ENCODE measurements at regions not wholly inside any gene's neighbourhood (a gene's known extent, or its start where the extent isn't known, plus 50 kb on each side); places are given as distances from the start of the nearest gene placed in this dataset.

DNA sequence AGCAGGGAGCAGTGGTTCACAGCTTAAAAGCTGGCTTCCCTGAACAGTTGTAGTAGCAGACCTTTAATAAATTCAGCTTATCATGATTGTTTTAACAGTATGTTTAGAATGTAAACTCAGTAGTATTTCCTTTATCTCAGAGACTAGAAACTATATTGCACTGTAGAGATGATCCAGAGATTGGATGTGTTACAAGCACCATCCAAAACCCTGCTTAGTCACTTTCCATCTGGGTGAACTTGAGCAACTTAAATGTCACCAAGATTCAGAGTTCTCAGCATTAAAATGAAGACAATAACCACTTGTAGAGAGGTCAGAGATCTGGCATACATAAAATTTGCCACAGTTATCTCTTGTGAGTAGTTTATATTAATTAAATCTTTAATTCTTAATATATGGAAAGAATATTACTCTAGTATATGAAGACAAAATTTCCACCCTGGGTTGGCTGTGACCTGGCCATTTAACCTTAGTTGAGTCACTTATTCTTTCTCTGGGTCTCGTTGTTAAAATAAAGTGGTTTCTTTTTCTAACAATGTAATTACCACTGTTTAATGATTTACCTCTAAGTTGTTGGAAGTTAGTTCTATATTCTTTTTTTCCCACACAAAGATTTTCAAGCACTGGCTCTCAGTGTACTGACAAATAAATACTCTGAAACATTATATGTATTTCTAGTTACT, 239.2 kb upstream of the FKBP1C start:
- DNase-seq (no peak), ATAC-seq (ENCODE audit: low read depth) (no peak)
- H3K36me3 Mint-ChIP-seq (ENCODE audit: low read depth): no peaks in the 10 kb centered on the region
- TF ChIP-seq, protein P1, sequence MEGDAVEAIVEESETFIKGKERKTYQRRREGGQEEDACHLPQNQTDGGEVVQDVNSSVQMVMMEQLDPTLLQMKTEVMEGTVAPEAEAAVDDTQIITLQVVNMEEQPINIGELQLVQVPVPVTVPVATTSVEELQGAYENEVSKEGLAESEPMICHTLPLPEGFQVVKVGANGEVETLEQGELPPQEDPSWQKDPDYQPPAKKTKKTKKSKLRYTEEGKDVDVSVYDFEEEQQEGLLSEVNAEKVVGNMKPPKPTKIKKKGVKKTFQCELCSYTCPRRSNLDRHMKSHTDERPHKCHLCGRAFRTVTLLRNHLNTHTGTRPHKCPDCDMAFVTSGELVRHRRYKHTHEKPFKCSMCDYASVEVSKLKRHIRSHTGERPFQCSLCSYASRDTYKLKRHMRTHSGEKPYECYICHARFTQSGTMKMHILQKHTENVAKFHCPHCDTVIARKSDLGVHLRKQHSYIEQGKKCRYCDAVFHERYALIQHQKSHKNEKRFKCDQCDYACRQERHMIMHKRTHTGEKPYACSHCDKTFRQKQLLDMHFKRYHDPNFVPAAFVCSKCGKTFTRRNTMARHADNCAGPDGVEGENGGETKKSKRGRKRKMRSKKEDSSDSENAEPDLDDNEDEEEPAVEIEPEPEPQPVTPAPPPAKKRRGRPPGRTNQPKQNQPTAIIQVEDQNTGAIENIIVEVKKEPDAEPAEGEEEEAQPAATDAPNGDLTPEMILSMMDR (IDR thresholded peaks at IDR 0.05): no peak
- peaks cover 4% of the 10 kb centered on the region for H3K9me3 Mint-ChIP-seq
- POLR2A ChIA-PET: no interaction called here
- no peak overlapping the region for H3K4me3 Mint-ChIP-seq
- no peaks in the 10 kb centered on the region for H3K4me1 Mint-ChIP-seq
- CTCF ChIA-PET: no interaction called here
- H3K27me3 Mint-ChIP-seq: no peaks in the 10 kb centered on the region
- intact Hi-C loops (cut with micrococcal nuclease): no loop called here
- H3K27ac Mint-ChIP-seq: no peak overlapping the region

- intact Hi-C loops (cut with micrococcal nuclease): no loop called here
- peaks cover 4% of the 10 kb centered on the region for H3K9me3 Mint-ChIP-seq
- ChIA-PET POLR2A (no interaction called here), CTCF (no interaction called here)
- ATAC-seq (ENCODE audit: low read depth) (no peak), DNase-seq (no peak)
- TF ChIP-seq, protein P1 (IDR thresholded peaks at IDR 0.05): no peak
- no peaks in the 10 kb centered on the region for H3K27me3 Mint-ChIP-seq
- H3K4me3 Mint-ChIP-seq: no peak overlapping the region
- no peaks in the 10 kb centered on the region for H3K4me1 Mint-ChIP-seq
- H3K36me3 Mint-ChIP-seq (ENCODE audit: low read depth): no peaks in the 10 kb centered on the region
- H3K27ac Mint-ChIP-seq: no peak overlapping the region
Measured at GRCh38 chr6:62974452-62974851, 236.8 kb upstream of the FKBP1C start.

- Mint-ChIP-seq H3K27ac (no peak overlapping the region), H3K4me3 (no peak overlapping the region), H3K4me1 (no peaks in the 10 kb centered on the region), H3K27me3 (no peaks in the 10 kb centered on the region), H3K36me3 (ENCODE audit: low read depth) (no peaks in the 10 kb centered on the region), H3K9me3 (peaks cover 2% of the 10 kb centered on the region)
- TF ChIP-seq, protein P1 (IDR thresholded peaks at IDR 0.05): no peak
- ATAC-seq (ENCODE audit: low read depth) (no peak), DNase-seq (no peak)
- ChIA-PET CTCF (no interaction called here), POLR2A (no interaction called here)
- intact Hi-C loops (cut with micrococcal nuclease): no loop called here
Measured at GRCh38 chr6:62976566-62976965, 234.7 kb upstream of the FKBP1C start.

DNA sequence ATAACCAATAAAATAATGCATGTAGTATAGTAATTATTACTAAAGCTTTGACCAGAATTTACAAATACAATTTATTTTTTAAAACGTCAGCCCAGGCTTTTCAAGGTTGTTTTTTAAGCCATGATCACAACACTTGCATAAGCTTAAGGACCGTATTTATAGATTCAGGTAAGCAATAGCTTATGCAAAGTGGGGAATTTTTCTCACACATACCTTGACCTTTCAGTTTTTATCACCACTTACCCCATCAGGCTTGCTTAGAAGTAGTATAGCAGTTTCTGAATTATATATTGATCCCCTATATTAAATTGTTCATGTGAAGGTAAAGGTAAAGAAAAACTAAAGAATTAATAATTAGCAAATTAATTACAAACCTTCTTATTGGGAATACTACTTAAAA, 232.3 kb upstream of the FKBP1C start:
- Mint-ChIP-seq H3K4me1 (no peaks in the 10 kb centered on the region), H3K9me3 (peaks cover 2% of the 10 kb centered on the region), H3K4me3 (no peak overlapping the region), H3K27me3 (no peaks in the 10 kb centered on the region), H3K36me3 (ENCODE audit: low read depth) (no peaks in the 10 kb centered on the region), H3K27ac (no peak overlapping the region)
- ChIA-PET CTCF (no interaction called here), POLR2A (no interaction called here)
- ATAC-seq (ENCODE audit: low read depth): no peak
- TF ChIP-seq, protein P1 (IDR thresholded peaks at IDR 0.05): no peak
- intact Hi-C loops (cut with micrococcal nuclease): no loop called here
- no peak for DNase-seq

GRCh38 chr6:62980093-62980492, 231.2 kb upstream of the FKBP1C start:
- DNase-seq (no peak), ATAC-seq (ENCODE audit: low read depth) (no peak)
- TF ChIP-seq, protein P1 (IDR thresholded peaks at IDR 0.05): no peak
- CTCF ChIA-PET: no interaction called here
- Mint-ChIP-seq H3K36me3 (ENCODE audit: low read depth) (no peaks in the 10 kb centered on the region), H3K4me3 (no peak overlapping the region), H3K27ac (no peak overlapping the region), H3K9me3 (peaks cover 2% of the 10 kb centered on the region), H3K4me1 (no peaks in the 10 kb centered on the region), H3K27me3 (no peaks in the 10 kb centered on the region)
- POLR2A ChIA-PET: no interaction called here
- intact Hi-C loops (cut with micrococcal nuclease): no loop called here
